Stimulated activated naive CD8-positive, alpha-beta T cell treated with anti-CD3 and anti-CD28 coated beads, Interleukin-15, Interleukin-2, amounts not matched to agents 100 ng/mL and 50 ng/mL, for 24 hours (primary cell): ENCODE measurements at regions not wholly inside any gene's neighbourhood (a gene's known extent, or its start where the extent isn't known, plus 50 kb on each side); places are given as distances from the start of the nearest gene placed in this dataset.

ENCODE experiments used
- H3K27ac Mint-ChIP-seq: one replicate; pipeline ENCODE4 v1.8.0; 2021; ENCODE audit warnings: mild to moderate bottlenecking, mixed read lengths
- H3K27me3 Mint-ChIP-seq: one replicate; pipeline ENCODE4 v1.8.0; 2021; ENCODE audit warnings: mixed read lengths
- H3K36me3 Mint-ChIP-seq: one replicate; pipeline ENCODE4 v1.8.0; 2021; ENCODE audit warnings: low read depth, mixed read lengths
- H3K4me1 Mint-ChIP-seq: one replicate; pipeline ENCODE4 v1.8.0; 2021; ENCODE audit warnings: low read depth, mixed read lengths
- H3K4me3 Mint-ChIP-seq: one replicate; pipeline ENCODE4 v1.8.0; 2021; ENCODE audit warnings: mild to moderate bottlenecking, mixed read lengths
- H3K9me3 Mint-ChIP-seq: one replicate; pipeline ENCODE4 v1.8.0; 2021; ENCODE audit warnings: mixed read lengths

DNA sequence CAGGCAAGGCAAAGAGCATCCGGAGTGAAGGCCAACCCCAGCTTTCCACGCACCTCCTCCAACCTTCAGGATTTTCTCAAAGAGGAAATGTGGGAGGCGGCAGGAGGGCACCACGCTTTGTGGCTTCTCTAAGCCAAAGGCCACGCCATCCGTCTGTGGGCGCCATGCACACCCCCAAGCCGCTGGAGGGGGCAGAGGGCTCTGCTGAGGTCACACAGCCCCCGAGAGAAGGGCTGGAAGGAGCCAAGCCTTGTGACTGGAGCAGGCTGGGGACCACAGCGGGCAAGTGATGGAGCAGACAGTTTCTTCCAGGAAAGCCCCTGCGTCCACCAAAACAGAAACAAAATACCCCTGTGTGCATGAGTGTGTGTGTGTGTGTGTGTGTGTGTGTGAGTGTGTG lies 527.4 kb downstream of the BRD1 start:
- Mint-ChIP-seq H3K27me3 (peaks cover 3% of the 10 kb centered on the region), H3K4me3 (no peak overlapping the region), H3K36me3 (no peaks in the 10 kb centered on the region), H3K27ac (no peak overlapping the region), H3K9me3 (no peaks in the 10 kb centered on the region), H3K4me1 (no peaks in the 10 kb centered on the region)

DNA sequence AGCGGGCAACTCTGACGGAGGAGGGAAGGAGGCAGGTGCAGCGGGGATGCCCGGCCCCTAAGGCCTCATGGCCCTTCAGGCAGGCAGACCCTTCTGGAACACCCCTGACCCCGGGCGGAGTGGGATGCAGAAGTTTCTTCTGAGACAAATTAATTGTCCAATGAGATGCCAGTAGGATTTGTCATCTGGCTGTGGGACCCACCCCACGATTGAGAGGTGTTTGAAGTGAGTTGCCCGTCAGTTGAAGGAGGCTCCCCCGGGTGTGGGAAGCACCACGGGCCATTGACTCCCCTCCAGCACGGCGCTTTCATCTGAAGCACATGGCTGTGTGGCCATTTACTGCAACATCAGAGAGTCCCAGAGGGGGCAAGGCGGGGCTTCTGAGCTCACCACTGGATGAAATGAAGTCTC lies 527.8 kb downstream of the BRD1 start:
- Mint-ChIP-seq H3K27ac (no peak overlapping the region), H3K36me3 (no peaks in the 10 kb centered on the region), H3K4me1 (no peaks in the 10 kb centered on the region), H3K27me3 (peaks cover 3% of the 10 kb centered on the region), H3K9me3 (no peaks in the 10 kb centered on the region), H3K4me3 (no peak overlapping the region)

GRCh38 chr22:49298834-49299750 lies 528.6 kb downstream of the BRD1 start:
- H3K36me3 Mint-ChIP-seq = no peaks in the 10 kb centered on the region
- no peak overlapping the region for H3K27ac Mint-ChIP-seq
- peaks cover 3% of the 10 kb centered on the region for H3K9me3 Mint-ChIP-seq
- H3K4me1 Mint-ChIP-seq = no peaks in the 10 kb centered on the region
- H3K4me3 Mint-ChIP-seq = no peak overlapping the region
- peaks cover 3% of the 10 kb centered on the region for H3K27me3 Mint-ChIP-seq

DNA sequence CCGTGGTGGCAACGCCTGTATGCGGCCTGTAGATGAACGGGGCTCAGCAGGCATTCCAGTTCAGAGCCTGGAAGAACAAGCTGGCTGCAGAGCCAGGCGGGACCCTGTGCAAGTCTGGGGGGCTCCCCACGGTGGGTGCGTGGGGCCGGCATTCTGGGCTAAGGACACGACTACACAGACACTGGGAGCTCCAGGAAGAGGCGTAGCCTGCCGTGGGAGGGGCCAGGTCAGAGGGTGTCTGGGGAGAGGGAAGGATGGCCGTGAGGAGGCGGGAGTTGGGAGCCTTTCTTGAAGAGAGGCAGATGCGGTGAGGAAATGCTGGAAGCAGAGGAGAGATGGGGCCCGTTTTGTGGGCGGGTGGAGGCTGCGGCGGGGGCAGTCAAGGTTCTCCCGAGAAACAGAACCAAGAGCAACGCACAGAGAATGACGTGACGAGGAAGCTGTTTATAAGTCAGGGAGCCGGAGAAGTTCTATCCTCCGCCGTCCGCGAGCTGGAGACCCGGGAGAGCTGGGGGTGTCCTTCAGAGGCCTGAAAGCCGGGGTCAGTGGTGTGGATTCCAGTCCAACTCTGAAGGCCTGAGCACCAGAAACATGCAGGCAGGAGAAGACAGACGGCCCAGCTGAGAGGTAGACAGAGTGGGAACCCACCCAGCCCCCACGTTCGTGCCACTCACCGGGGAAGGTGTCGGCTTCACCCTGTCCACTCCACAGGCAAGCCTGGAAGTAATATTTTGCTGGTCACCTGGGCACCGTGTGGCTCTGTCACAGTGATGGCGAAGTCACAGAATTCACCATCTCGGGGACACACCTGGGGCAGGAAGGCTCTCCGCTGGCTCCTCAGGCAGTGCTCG lies 529.6 kb downstream of the BRD1 start:
- peaks cover 3% of the 10 kb centered on the region for H3K27me3 Mint-ChIP-seq
- no peak overlapping the region for H3K27ac Mint-ChIP-seq
- H3K36me3 Mint-ChIP-seq = no peaks in the 10 kb centered on the region
- peaks cover 13% of the 10 kb centered on the region for H3K9me3 Mint-ChIP-seq
- H3K4me3 Mint-ChIP-seq = no peak overlapping the region
- no peaks in the 10 kb centered on the region for H3K4me1 Mint-ChIP-seq

DNA sequence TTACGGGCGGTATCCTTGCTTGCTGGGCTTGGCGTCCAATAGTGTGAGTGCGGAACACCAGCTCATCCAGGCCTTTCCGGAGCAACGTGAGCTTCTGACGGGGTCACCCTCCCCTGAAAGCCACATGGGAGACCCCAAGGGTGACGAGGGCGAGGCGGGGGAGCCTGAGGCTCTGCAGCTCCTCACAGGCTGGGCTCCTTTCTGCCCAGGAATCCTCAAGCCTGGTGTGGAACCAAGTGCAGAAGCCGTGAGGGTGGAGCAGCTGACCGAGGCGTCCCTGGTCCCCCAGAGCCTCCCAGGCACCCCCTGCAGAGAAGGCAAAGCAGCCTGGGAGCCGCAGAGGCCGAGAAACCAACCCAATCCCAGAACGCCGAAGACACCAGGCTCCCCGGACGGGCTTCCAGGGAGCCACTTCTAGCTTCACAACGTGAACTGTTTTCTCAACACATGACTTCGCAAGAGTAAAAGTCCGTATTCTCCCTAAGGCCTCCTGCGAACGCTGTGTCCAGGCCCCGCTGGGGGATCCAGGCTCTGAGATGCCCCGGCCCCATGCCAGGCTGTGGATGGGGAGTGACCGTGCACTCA lies 530.3 kb downstream of the BRD1 start:
- Mint-ChIP-seq H3K4me1 (no peaks in the 10 kb centered on the region), H3K36me3 (no peaks in the 10 kb centered on the region), H3K4me3 (no peak overlapping the region), H3K27me3 (peaks cover 3% of the 10 kb centered on the region), H3K9me3 (peaks cover 13% of the 10 kb centered on the region), H3K27ac (no peak overlapping the region)

DNA sequence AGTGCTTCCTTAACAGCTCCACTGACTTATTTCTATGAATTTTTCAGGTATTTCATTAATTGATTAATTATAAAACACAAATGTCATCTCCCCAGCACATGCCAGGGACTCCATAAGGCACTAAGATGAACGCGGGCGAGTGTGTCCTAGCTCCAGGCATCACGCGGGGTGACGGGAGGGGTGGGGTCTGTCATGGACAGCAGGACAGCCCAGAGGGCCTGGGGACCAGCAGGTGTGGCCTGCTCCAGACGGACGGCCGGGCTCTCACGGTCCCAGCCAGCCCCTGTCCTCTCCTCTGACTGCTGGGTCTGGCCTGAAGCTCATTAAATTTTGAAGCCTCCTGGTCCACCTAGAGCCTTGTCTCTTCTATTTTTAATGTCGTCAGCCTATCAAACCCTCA lies 531.1 kb downstream of the BRD1 start:
- H3K27me3 Mint-ChIP-seq = peaks cover 3% of the 10 kb centered on the region
- no peak overlapping the region for H3K4me3 Mint-ChIP-seq
- no peaks in the 10 kb centered on the region for H3K36me3 Mint-ChIP-seq
- H3K27ac Mint-ChIP-seq = no peak overlapping the region
- peaks cover 13% of the 10 kb centered on the region for H3K9me3 Mint-ChIP-seq
- no peaks in the 10 kb centered on the region for H3K4me1 Mint-ChIP-seq

DNA sequence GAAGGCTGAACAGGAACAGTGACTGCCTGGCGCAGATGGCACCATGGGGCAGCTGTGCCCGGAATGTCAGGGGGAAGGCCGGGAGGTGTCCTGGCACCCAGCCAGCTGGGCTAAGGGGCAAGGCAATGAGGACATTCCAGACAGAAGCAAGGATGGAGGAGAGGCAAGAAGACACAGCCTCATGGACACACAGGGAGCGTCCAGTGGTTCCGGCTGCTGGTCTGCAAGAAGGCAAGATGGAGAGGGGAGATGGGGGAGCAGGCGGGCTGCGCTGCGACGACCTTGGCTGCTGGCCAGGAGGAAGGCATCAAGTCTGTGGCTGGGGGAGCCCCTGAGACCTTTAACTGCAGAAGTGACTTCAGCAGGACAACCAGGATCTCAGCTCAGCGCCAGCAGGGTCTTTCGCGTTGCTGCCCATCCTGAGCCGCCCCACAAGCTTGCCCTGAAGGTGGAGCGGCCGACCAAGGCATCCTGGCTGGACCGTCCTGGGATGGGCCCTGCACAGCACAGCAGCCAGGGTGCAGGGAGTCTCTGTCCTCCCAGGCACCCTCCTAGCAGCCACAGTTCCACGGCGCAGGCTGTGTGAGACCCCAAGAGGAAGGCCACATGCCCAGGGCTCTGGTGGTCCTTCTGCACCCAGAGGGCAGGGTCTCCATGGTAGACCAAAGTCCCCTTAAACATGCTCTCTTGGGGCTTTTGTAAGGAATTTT lies 531.7 kb downstream of the BRD1 start:
- Mint-ChIP-seq H3K4me1 (no peaks in the 10 kb centered on the region), H3K36me3 (no peaks in the 10 kb centered on the region), H3K9me3 (peaks cover 13% of the 10 kb centered on the region), H3K4me3 (no peak overlapping the region), H3K27me3 (peaks cover 3% of the 10 kb centered on the region), H3K27ac (no peak overlapping the region)

GRCh38 chr22:49295465-49295743 lies 532.3 kb downstream of the BRD1 start:
- no peaks in the 10 kb centered on the region for H3K27me3 Mint-ChIP-seq
- H3K36me3 Mint-ChIP-seq = no peaks in the 10 kb centered on the region
- H3K4me1 Mint-ChIP-seq = no peaks in the 10 kb centered on the region
- H3K27ac Mint-ChIP-seq = no peak overlapping the region
- H3K4me3 Mint-ChIP-seq = no peak overlapping the region
- H3K9me3 Mint-ChIP-seq = peaks cover 13% of the 10 kb centered on the region

DNA sequence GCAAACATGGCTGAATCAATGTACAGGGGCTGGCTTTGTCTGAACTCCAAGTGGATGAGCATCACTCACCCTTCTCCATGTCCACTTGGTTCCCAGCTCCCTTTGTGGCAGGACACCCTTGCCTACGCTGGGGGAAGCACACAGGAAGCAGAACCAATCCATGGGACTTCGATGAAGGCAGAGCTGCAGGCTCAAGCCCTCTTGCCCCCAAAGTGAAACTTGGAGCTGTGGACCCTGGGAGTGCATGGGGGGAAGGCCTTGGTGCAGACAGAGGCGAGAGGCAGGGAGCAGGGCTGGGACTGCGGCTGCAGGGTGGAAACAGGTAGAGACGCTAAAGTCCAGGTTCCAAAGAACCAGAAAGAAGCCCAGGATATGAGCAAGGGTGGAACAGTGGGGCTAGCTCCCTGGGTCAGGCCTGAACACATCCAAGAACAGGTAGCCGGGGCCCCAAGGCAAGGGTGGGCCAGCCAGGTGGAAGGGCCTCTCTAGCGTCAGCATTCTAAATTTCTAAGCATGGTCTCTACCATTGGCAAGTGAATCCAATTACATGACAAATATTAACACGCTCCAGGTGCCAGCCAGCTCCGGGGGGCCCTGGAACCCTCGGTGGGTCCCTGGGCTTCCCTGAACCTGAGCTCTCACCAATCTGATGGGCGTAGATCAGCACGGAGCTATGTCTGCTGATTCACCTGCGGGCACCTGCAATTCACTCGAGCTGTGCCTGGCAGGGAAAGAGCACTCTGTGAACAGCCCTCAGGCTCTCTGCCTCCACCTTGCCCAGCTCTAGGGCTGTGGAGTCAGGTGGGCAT lies 532.8 kb downstream of the BRD1 start:
- H3K4me1 Mint-ChIP-seq = no peaks in the 10 kb centered on the region
- peaks cover 13% of the 10 kb centered on the region for H3K9me3 Mint-ChIP-seq
- H3K4me3 Mint-ChIP-seq = no peak overlapping the region
- H3K27me3 Mint-ChIP-seq = no peaks in the 10 kb centered on the region
- no peaks in the 10 kb centered on the region for H3K36me3 Mint-ChIP-seq
- H3K27ac Mint-ChIP-seq = no peak overlapping the region

DNA sequence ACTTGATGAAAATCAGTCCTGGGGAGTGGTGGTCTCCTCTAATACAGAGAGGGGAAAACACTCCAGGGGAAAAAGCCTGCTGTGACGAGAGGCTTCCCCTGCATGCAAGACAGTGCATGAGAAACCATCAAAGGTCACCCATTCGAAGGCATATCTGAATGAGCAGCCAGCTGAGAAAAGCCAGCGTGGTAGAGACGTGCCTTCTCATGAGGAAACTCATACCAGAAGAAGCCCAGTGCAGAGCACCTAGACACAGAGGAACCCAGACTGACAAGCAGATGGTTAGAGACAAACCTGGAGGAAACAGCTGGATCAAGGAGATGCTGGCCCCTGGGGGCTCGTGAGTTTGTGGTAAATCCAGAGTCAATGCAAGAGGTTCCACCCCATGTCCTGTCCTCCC lies 534.8 kb downstream of the BRD1 start:
- Mint-ChIP-seq H3K4me3 (no peak overlapping the region), H3K4me1 (no peaks in the 10 kb centered on the region), H3K36me3 (no peaks in the 10 kb centered on the region), H3K27ac (no peak overlapping the region), H3K27me3 (no peaks in the 10 kb centered on the region), H3K9me3 (peaks cover 13% of the 10 kb centered on the region)

GRCh38 chr22:49291781-49292180 lies 535.9 kb downstream of the BRD1 start:
- Mint-ChIP-seq H3K4me3 (no peak overlapping the region), H3K9me3 (peaks cover 13% of the 10 kb centered on the region), H3K27me3 (no peaks in the 10 kb centered on the region), H3K36me3 (no peaks in the 10 kb centered on the region), H3K4me1 (no peaks in the 10 kb centered on the region), H3K27ac (no peak overlapping the region)

DNA sequence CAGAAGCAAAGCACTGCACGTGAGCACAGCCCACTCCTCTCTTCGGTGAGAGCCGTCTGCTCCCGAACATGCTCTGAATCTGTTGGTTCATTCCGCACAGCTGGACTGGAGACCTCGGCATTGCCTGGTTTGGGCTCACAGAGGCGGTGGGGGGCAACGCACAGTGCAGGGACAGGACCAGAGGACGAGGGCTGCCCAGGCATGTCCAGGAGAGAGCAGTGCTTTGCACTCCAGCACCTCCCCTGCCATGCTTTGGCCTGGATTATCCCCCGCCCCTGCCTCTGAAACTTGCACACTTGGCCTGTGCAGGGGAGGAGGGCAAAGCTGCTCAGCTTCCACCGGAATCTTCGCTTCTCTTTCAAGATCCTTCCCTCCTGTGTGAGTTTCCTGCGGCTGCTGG lies 536.5 kb downstream of the BRD1 start:
- Mint-ChIP-seq H3K27me3 (no peaks in the 10 kb centered on the region), H3K36me3 (no peaks in the 10 kb centered on the region), H3K4me1 (no peaks in the 10 kb centered on the region), H3K27ac (no peak overlapping the region), H3K4me3 (no peak overlapping the region), H3K9me3 (peaks cover 13% of the 10 kb centered on the region)

GRCh38 chr22:49290711-49291110 lies 537.0 kb downstream of the BRD1 start:
- Mint-ChIP-seq H3K27ac (no peak overlapping the region), H3K27me3 (no peaks in the 10 kb centered on the region), H3K9me3 (peaks cover 13% of the 10 kb centered on the region), H3K4me1 (no peaks in the 10 kb centered on the region), H3K4me3 (no peak overlapping the region), H3K36me3 (no peaks in the 10 kb centered on the region)
